ENCODE measurements at regions not wholly inside any gene's neighbourhood (a gene's known extent, or its start where the extent isn't known, plus 50 kb on each side); places are given as distances from the start of the nearest gene placed in this dataset.
A peak's percentile ranks its signal among the peaks of the same experiment; 100 is the strongest.

GRCh38 chr1:111556325-111557037, 53.0 kb upstream of the ADORA3 start:
- no peaks in the 10 kb centered on the region for H3K36me3 ChIP-seq
- no peak for ATAC-seq (ENCODE audit: low FRiP score in 2 of 2)
- WGBS, 2 donors, result 76 to 88% methylated on average over 1 of the region's 1 CpG
- TF ChIP-seq POLR2A (IDR thresholded peaks at IDR 0.05) (no peak), EP300 (IDR thresholded peaks at IDR 0.05) (no peak), POLR2AphosphoS5 (IDR thresholded peaks at IDR 0.05) (no peak)
- TF ChIP-seq, protein P1, sequence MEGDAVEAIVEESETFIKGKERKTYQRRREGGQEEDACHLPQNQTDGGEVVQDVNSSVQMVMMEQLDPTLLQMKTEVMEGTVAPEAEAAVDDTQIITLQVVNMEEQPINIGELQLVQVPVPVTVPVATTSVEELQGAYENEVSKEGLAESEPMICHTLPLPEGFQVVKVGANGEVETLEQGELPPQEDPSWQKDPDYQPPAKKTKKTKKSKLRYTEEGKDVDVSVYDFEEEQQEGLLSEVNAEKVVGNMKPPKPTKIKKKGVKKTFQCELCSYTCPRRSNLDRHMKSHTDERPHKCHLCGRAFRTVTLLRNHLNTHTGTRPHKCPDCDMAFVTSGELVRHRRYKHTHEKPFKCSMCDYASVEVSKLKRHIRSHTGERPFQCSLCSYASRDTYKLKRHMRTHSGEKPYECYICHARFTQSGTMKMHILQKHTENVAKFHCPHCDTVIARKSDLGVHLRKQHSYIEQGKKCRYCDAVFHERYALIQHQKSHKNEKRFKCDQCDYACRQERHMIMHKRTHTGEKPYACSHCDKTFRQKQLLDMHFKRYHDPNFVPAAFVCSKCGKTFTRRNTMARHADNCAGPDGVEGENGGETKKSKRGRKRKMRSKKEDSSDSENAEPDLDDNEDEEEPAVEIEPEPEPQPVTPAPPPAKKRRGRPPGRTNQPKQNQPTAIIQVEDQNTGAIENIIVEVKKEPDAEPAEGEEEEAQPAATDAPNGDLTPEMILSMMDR (IDR thresholded peaks at IDR 0.05), result no peak
- H3K9me3 ChIP-seq, result no peaks in the 10 kb centered on the region
- no peak overlapping the region for H3K27ac ChIP-seq
- H3K4me1 ChIP-seq, result peaks cover 0 to 6% (median 5%) of the 10 kb centered on the region in 4 donors
- no peak for DNase-seq
- no peak overlapping the region for H3K4me3 ChIP-seq
- H3K27me3 ChIP-seq, result no peaks in the 10 kb centered on the region

- Histone ChIP-seq H3K9me3 (no peaks in the 10 kb centered on the region), H3K4me3 (no peak overlapping the region), H3K27me3 (no peaks in the 10 kb centered on the region), H3K4me1 (peaks cover 0 to 6% (median 5%) of the 10 kb centered on the region in 4 donors), H3K27ac (no peak overlapping the region), H3K36me3 (no peaks in the 10 kb centered on the region)
- DNase-seq (no peak), ATAC-seq (ENCODE audit: low FRiP score in 2 of 2) (peak in 1 of 2 donors; percentile 78)
- TF ChIP-seq POLR2AphosphoS5 (IDR thresholded peaks at IDR 0.05), result no peak
- TF ChIP-seq, protein P1 (IDR thresholded peaks at IDR 0.05), result no peak
- TF ChIP-seq POLR2A (IDR thresholded peaks at IDR 0.05), result no peak
- no peak for TF ChIP-seq EP300 (IDR thresholded peaks at IDR 0.05)
- 34 to 52% methylated on average over 3 of the region's 3 CpGs for WGBS, 2 donors
Measured at GRCh38 chr1:111559736-111560279, 56.4 kb upstream of the ADORA3 start.

DNA sequence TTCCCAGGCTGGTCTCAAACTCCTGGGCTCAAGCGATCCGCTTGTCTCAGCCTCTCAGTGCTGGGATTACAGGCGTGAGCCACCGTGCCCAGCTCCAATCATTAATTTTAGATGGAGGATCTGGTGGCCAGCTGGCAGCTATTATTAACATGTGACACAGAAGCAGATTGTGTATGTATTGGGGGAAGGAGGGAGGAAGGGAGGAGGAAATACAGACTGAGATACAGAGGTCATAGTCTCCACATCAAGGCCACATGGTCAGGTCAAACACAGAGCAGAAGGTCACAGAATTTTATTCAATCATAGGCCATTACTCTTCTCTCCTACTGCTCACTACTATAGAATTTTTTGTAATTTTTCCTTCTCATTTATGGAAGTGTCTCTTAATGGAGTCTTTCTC, 57.9 kb upstream of the ADORA3 start:
- ATAC-seq (ENCODE audit: low FRiP score in 2 of 2) (no peak), DNase-seq (no peak)
- Histone ChIP-seq H3K4me3 (no peak overlapping the region), H3K36me3 (no peaks in the 10 kb centered on the region), H3K9me3 (no peaks in the 10 kb centered on the region), H3K27me3 (no peaks in the 10 kb centered on the region), H3K27ac (no peak overlapping the region), H3K4me1 (peaks cover 0 to 6% (median 5%) of the 10 kb centered on the region in 4 donors)
- 90 to 95% methylated on average over 4 of the region's 4 CpGs for WGBS, 2 donors
- TF ChIP-seq POLR2A (IDR thresholded peaks at IDR 0.05) (no peak), POLR2AphosphoS5 (IDR thresholded peaks at IDR 0.05) (no peak), EP300 (IDR thresholded peaks at IDR 0.05) (no peak)
- TF ChIP-seq, protein P1 (IDR thresholded peaks at IDR 0.05), result no peak

- no peak overlapping the region for H3K4me3 ChIP-seq
- 47 to 83% methylated on average over 2 of the region's 2 CpGs for WGBS, 2 donors
Measured at GRCh38 chr1:111563619-111564018, 56.0 kb upstream of the RAP1A start.

More at GRCh38 chr1:111563619-111564018, 56.0 kb upstream of the RAP1A start:
- Histone ChIP-seq H3K27me3 (no peaks in the 10 kb centered on the region), H3K27ac (no peak overlapping the region), H3K4me1 (peaks cover 0 to 6% (median 5%) of the 10 kb centered on the region in 4 donors), H3K9me3 (no peaks in the 10 kb centered on the region), H3K36me3 (no peaks in the 10 kb centered on the region)
- no peak for DNase-seq
- peak in 1 of 2 donors; percentile 27 for ATAC-seq (ENCODE audit: low FRiP score in 2 of 2)
- TF ChIP-seq POLR2A (IDR thresholded peaks at IDR 0.05) (no peak), EP300 (IDR thresholded peaks at IDR 0.05) (no peak), POLR2AphosphoS5 (IDR thresholded peaks at IDR 0.05) (no peak)
- TF ChIP-seq, protein P1 (IDR thresholded peaks at IDR 0.05), result no peak
